GM19463 (cell line): ENCODE measurements at regions not wholly inside any gene's neighbourhood (a gene's known extent, or its start where the extent isn't known, plus 50 kb on each side); places are given as distances from the start of the nearest gene placed in this dataset.
"Not testable (repeated sequence)": the region's sequence is repeated elsewhere in the genome, so short reads cannot be mapped to it uniquely, and the experiment has no call there.

Source experiments
- ATAC-seq: cut with Tn5 transposase; IDR thresholded peaks from one replicate; pipeline ENCODE4 v1.9.1; 2021; ENCODE audit warnings: mild to moderate bottlenecking, moderate library complexity; ENCODE audit not compliant: unreplicated experiment

DNA sequence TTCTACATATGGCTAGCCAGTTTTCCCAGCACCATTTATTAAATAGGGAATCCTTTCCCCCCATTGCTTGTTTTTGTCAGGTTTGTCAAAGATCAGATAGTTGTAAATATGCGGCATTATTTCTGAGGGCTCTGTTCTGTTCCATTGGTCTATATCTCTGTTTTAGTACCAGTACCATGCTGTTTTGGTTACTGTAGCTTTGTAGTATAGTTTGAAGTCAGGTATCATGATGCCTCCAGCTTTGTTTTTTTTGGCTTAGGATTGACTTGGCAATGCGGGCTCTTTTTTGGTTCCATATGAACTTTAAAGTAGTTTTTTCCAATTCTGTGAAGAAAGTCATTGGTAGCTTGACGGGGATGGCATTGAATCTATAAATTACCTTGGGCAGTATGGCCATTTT is 60.0 kb upstream of the GPC3 start:
- not testable (repeated sequence) for ATAC-seq

DNA sequence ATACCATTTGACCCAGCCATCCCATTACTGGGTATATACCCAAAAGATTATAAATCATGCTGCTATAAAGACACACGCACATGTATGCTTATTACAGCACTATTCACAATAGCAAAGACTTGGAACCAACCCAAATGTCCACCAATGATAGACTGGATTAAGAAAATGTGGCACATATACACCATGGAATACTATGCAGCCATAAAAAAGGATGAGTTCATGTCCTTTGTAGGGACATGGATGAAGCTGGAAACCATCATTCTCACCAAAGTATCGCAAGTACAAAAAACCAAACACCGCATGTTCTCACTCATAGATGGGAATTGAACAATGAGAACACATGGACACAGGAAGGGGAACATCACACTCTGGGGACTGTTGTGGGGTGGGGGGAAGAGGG is 81.7 kb upstream of the GPC3 start:
- ATAC-seq, result not testable (repeated sequence)

DNA sequence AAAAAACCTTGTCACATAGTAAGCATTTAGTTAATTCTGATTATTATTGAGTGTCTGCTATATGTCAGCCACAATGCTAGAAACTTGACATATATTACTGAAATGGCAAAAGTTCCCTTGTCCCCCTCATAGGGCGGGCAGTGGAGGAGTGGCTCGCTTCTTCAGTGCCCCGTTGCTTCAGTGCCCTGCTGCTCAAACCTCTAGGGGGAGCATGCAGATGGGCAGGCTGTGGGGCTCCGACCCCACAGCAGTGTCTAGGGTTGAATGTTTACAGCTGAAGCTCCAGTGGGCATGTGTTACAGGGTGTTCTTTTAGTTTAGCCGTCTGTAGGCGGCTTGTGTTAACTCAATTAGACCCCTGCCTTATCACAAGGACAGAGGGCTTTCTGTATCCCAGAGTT is 86.5 kb upstream of the GPC3 start:
- ATAC-seq, result not testable (repeated sequence)

DNA sequence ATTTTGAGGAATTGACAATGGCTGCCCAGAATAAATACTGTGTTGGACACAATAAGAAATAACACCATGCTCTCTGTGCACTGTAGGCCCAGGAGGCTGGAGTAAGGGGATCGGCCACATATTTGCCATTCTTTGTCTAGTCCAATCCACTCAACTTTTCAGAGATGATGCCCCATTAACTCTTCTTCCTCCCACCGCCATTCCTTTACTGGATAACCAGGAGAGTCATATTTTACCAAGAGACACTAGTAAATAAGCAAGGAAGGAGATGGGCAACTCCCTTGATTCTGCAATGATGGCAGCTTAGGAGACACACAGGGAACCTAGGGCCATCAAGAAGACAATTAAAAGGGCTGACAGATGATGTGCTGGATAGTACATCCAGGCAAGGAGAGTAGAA is 87.9 kb upstream of the GPC3 start:
- no peak for ATAC-seq

DNA sequence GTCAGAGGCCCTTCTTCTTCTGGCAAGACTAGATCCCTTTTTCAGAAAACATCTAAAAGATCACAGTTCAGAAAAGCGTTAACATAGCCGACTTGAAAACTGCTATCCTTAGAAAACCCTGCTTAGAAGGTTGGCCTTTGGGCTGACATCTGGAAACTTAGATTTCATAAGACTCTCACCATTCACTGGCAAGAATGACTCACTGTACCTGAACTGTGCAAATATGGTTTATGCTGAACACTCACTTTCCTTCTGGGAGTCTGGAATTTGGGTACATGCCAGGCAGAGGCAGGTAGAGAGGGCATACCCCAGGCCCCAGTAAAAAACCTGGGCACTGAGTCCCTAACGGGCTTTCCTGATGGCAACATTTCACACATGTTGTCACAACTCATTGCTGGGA is 88.8 kb upstream of the GPC3 start:
- ATAC-seq, result no peak

DNA sequence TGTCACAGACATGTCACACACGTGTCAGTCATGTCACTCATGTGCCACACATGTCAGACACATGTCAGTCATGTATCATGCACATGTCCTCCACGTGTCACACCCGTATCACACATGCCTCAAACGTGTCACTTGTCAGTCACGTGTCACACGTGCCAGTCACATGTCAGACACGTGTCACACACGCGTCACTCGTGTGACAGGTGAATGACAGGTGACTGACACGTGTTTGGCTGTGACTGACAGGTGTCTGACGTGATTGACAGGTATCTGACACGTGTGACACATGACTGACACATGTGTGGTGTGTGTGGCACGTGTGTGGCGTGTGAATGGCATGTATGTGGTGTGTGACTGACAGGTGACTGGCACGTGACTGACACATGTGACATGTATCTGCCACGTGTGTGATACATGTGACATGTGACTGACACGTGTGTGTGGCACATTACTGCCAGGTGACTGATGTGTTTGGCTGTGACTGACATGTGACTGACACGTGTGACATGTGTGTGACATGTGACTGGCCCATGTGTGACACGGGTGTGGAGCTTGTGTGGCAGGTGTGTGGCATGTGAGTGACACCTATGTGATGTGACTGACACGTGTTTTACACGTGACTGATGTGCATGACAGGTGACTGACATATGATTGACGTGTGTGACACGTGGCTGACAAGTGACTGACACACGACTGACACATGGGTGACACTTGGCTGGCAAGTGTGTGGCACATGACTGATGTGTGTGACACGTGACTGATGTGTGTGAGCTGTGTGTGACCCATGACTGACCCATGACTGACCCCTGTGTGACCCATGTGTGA is 90.7 kb upstream of the GPC3 start:
- ATAC-seq, result no peak

DNA sequence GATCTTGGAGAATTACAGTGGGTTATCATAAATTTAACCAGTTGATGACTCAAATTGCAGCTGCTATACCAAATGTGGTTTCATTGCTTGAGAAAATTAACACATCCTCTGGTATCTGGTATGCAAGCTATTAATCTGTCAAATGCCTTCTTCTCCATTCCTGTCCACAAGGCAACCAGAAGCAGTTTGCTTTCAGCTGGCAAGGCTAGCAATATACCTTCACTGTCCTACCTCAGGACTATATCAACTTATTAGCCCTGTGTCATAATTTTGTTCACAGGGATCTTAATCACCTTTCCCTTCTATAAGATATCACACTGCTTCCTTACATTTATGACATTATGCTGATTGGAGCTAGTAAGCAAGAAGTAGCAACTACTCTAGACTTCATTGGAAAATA is 110.0 kb upstream of the GPC3 start:
- no peak for ATAC-seq

DNA sequence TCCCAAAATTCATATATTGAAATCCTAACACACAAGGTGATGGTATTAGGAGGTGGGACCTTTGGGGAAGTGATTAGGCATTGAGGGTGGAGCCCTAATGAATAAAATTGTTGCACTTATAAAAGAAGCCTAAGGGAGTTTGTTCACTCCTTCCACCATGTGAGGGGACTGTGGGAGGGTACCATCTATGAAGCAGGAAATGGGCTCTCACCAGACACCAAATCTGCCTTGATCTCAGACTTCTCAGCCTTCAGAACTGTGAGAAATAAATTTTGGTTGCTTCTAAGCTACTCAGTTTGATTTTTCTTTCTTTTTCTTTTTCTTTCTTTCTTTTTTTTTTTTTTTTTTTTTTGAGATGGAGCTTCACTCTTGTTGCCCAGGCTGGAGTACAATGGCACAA is 116.2 kb upstream of the GPC3 start:
- no peak for ATAC-seq

DNA sequence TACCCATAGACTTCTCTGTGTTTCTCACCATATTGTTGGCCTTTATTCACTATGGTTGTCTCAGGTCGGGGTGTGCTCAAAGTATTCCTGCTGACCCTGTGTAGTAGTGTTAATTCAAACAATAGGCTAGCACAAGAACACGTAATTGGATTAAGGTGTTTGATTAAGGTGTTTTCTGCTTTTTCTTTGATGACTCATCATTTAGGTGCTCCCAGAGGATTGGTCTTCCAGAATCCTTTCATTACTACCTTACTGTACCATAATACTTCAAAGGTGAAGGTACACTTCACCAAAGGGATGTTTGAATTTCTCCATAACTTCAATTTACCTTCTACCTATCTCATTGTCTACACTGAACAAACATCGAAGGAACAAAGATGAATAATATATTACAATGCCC is 121.7 kb upstream of the CCDC160 start:
- ATAC-seq, result no peak

DNA sequence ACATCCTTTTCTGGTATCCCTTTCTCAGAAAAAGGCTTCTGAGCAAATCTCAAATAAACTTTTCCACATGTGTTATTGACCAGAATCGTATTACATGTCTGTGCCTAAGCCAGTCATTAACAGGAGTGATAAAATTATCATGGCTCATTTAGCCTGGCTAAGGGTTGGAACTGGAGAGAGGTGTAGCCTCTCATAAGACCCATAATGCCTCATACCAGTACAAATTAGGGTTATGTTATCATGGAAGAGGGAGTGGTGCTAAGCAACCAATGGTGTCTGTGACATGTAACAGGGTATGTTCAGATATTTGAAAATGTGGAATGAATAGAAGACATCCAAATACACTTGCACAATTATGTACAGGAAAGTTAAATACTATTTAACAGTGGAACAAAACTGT is 99.6 kb upstream of the CCDC160 start:
- no peak for ATAC-seq

DNA sequence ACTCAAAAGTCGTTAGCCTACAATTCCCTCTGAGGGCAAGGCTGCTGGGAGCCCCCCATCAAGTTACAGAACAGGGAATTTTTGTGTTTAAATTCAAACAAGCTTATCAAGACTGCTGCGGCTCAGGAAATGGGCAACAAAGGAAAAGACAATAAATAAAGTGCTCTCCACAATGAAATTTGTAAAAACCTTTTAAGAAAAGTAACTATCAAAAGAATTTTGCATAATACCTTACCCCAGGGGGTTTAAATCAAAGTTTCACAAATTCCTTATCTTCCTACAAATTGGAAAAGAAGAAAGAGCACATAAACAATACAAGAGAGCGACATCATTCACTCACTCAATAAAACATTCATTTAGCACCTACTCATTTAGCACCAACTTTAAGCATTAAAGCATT is 97.9 kb upstream of the CCDC160 start:
- no peak for ATAC-seq

DNA sequence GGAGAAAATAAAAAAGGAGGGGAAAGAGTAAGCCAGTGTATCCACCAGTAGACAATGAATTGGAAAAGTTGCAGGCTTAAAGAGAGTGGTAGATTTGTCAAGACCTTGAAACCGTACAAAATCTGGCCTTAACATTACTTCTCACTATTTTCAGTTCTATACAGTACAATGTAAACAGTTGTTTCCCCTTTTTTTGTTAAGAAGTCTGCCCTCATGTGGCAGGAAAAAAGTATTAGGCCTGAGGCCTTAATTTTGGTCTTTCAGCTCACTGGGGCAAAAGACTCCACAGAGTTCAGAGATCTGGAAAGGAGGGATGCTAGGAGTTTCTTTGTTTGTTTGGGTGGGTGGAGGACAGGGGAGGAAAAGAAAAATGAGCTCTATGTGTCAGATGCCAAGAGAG is 92.8 kb upstream of the CCDC160 start:
- peak; percentile 78 for ATAC-seq

DNA sequence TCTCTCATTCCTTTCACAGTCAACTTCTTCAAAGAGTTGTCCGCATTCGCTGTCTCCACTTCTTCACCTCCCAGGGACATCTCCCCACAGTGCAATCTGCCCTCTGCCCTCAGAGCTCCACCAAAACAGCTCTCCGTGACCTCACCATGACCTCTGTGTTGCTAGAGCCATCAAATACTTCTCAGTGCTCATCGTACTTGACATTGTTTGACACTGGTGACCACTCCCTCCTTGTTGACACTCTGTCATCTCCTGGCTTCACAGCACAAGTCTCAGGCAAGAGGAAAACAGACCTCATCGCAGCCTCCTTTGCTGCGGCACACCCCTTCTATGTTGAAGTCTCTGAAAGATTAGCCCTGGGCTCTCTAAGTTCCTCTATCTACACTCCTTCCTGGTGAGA is 90.5 kb upstream of the CCDC160 start:
- no peak for ATAC-seq

DNA sequence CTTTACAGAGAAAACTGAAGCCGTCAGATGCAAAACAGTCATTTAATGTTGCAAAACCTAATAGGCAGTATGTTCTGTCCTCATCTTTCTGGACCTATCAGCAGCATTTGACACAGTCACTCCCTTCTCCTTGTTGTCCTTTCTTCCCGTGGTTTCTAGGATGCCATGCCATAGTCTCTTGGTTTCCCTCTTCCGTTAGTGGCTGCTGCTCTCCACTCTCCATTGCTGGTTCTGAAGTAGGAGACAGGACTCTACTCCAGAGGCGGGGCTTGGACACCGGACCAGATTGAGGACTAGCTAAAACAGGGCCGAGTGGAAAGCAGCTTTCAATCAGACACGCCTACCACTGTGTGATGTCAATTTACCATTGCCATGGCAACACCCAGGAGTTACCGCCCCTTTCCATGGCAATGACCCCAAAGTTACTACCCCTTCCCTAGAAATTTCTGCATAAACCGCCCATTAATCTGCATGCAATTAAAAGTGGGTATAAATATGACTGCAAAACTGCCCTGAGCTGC is 88.8 kb upstream of the CCDC160 start:
- ATAC-seq, result no peak

DNA sequence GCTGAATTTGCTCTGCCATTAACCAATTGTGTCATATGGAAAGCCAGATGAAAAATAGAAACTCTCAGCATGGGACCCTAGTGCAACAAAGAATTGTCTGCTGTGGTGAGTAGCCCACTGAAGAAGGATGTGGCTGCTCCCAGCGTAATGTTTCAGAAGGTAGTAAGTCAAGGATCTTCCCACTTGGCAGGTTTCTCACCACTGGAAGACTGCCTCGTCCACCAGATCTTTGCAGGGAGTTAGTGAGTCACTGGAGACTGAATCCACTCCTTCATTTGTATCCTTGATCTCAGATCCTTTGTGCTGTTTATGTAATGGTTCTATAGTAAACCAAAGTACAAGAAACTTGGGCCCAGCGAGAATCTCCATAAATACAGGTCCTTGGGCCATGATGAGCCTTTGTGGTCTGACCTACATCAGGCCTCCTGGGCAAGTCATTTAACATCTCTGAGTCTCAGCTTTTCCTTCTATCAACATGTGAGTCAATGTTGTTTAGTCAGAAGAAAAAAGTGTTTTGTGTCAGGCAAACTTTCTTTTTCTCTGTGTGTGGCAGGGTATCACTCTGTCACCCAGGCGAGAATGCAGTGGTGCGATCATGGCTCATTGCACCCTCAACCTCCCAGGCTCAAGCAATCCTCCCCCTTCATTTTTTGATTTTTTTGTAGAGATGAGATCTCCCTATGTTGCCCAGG is 78.0 kb upstream of the CCDC160 start:
- peak; percentile 48 for ATAC-seq

DNA sequence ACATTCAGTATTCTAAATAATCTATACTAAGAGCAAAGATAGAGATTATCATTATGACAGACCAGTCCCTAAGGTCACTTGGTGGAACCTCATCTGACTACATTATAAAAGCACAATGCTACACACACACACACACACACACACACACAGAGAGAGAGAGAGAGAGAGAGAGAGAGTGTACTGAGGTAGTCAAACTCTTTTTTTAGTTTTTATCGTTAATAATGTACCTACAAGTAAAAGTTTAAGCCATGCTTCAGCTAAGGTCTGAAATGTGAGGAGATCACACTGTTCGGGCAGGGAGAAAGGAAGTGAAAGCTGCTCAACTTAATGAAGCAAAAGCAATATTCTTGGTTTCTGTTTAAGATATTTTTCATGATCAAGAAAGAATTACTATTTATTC is 75.8 kb upstream of the CCDC160 start:
- ATAC-seq, result peak; percentile 80

DNA sequence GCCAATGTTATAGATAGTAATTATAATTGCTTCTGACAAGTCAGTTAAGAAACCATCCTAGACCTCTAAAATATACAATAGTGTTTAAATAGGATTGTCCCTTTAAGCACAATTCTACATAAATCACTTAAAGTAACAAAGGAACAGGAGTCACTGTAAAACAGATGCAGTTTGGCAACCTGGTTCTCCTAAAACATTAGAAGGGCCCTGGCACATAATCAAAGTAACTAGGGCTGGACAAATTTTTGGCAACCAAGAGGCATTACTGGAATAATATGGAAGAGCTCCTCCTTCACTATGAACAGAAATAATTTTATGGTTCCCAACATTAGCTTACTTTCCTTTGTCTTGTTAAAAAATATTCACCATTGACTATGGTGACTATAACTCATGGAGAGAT is 75.0 kb upstream of the CCDC160 start:
- ATAC-seq, result no peak

DNA sequence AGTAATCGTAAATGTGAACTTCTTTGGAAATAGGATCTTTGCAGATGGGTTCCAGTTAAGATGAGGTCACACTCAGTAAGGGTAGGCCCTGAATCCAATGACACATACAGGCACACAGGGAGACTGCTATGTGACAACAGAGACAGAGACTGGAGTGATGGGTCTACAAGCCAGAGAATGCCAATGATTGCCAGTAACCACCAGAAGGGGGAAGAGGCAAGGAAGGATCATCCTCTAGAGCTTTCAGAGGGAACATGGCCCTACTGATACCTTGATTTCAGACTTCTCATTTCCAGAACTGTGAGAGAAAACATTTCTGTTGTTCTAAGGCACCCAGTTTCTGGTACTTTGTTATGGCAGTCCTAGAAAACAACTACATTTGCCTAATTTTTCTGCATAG is 73.1 kb upstream of the CCDC160 start:
- ATAC-seq, result no peak

DNA sequence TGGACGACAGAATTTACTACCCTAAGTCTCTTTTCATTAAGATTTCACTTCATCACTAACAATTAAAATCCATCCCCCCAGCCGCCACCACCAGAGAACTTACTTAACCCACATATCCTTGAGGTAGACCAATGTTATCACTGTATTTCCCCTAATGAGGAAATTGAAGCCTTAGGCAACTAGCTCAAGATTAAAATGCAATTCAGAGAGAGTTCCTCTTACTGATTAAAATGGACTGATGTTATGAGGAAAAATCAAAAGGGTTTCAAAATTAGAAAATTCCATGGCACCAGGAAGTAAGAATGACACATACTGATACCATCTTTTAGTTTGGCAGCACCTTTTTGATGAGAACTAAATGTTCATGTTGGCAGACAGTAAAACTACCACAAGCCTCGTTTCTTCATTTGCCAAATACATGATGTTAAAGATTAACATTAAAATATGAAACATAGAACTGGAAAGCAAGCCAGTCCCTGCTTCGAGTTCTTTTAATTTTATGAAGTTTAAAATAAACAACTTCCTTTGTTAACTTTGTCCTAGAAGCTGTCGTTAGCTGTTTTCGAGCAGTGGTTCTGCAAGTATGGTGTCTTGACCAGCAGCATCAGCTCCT is 69.3 kb upstream of the CCDC160 start:
- ATAC-seq, result no peak

DNA sequence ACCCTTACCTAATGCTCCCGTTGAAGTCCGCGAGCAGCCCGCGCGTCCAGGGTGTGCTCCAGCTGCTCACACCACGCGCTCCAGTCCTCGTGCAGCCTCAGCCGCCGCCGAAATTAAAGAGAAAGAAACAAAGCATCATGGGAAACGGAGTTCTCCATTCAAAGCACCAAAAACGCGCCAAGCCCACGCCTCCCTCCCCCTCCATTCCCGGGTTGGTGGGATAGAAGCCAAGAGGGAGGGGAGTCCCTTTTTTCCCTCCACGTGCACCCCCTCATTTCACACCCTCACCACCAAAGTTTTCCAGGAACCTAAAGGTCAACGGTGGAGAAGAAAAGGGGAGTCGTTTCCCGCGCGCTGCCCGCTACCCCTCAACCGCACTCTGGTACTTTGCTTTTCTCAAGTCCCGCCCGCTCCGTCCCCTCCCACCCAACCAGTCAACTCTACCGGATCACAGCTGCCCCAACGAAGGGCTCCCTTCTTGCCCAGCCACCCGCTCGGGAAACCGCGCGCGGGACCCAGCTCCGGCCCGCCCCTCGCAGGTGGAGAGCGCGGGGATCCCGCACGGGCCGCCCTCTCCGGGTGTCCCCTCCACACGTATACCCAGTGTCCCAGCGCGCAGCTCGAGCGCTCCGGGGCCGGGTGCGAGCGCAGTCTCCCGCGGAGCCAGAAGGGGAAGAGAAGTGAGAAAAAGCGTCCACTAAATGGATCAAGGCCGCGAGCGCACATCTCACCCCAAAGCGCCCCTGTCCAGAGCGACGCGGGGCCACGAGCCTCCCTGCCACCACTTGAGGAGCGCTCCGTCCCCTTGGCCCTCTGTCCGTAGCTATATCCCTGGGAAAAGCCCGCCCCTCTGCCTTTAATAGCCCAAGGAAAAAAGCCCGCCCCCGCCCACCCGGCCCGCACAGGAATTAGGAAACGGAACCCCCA is 65.1 kb upstream of the CCDC160 start:
- ATAC-seq, result peak; percentile 53
